Esophagus muscularis mucosa (tissue), 3 donors: ENCODE measurements at regions not wholly inside any gene's neighbourhood (a gene's known extent, or its start where the extent isn't known, plus 50 kb on each side); places are given as distances from the start of the nearest gene placed in this dataset.

Experiments
- CTCF ChIP-seq, 3 experiments: fragments of 200-600 bp in 2 of 3; fragments of 450-650 bp in 1 of 3; sonication (generic) in 2 of 3; IDR thresholded peaks; one replicate each; pipeline ENCODE4 v1.5.1; 2017 to 2019; ENCODE audit warnings: antibody characterized with exemption in 3 of 3, mild to moderate bottlenecking in 2 of 3, moderate library complexity in 1 of 3
- POLR2A ChIP-seq: fragments of 450-650 bp; IDR thresholded peaks from one replicate; pipeline ENCODE4 v1.6.1; 2017; ENCODE audit warnings: antibody characterized with exemption, moderate library complexity, mild to moderate bottlenecking, low read depth
- POLR2AphosphoS5 ChIP-seq, 2 donors: sonication (generic); formaldehyde crosslinking; IDR thresholded peaks; one replicate each; pipeline ENCODE4 v1.6.1; 2017; ENCODE audit warnings: antibody characterized with exemption in 2 of 2

- TF ChIP-seq CTCF (IDR thresholded peaks at IDR 0.05) = no peak
- no peak for TF ChIP-seq POLR2A
- no peak for TF ChIP-seq POLR2AphosphoS5 (IDR thresholded peaks at IDR 0.05)
Observed at GRCh38 chr12:111102102-111102739, 181.8 kb upstream of the MYL2 start.
